G401.6 (cell line): ENCODE measurements at regions not wholly inside any gene's neighbourhood (a gene's known extent, or its start where the extent isn't known, plus 50 kb on each side); places are given as distances from the start of the nearest gene placed in this dataset.
"Not testable (repeated sequence)": the region's sequence is repeated elsewhere in the genome, so short reads cannot be mapped to it uniquely, and the experiment has no call there.

ENCODE experiments used
- FAIRE-seq: peaks from 2 replicates; lab custom pipeline; 2012; peaks lifted over from hg19 to GRCh38; lab: Jason Lieb, UNC

DNA sequence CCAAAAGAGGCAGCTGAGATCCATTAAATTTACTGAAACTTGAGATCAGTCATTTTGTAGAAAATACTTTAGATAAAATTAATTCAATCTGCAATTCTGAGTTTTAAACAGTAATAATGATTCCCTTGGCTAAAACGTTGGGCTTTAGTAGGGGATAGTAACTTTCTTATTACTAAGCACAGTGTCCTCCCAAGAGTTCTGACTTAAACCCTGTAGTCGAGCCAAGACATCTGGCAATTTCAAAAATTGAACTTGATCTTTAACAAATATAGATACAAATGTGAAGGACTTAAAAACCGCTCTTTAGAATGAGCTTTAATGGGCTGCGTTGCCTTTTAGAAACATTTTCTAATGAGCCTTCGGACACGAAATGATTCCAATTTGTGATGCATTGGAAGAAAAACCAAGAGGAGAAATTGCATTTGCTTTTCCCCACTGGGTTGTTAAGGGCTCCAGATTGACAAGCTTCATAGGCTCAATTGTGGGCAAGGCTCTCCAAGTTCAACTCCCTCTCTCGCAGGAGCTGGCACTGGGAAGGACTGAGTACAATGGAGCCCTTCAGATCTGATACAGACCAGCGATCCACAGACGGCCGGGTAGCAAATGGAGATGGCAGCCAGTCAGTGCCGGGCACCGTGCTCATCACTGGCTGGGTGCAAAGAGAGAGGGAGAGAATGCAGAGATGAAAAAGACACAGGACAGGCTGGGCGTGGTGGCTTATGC lies 921.3 kb upstream of the AUTS2 start:
- FAIRE-seq = no peak

DNA sequence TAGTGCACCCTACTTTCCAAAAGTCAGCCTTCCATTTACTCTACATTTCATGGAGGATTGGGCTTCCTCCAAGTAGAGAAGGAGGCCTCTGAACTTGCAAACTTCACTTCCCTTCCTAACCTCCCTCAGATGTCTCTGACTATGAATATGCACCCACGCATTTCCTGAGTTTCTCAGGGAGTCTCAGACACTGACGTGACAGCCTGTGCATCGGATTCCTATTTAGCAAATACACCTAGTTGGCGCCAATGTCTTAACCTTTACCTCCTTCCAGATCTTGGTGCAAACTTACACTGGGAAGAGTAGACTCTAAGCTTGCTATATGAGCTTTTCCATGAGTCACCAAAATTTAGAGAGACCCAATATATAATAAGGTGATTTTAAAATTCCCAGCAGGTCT lies 920.1 kb upstream of the AUTS2 start:
- no peak for FAIRE-seq

DNA sequence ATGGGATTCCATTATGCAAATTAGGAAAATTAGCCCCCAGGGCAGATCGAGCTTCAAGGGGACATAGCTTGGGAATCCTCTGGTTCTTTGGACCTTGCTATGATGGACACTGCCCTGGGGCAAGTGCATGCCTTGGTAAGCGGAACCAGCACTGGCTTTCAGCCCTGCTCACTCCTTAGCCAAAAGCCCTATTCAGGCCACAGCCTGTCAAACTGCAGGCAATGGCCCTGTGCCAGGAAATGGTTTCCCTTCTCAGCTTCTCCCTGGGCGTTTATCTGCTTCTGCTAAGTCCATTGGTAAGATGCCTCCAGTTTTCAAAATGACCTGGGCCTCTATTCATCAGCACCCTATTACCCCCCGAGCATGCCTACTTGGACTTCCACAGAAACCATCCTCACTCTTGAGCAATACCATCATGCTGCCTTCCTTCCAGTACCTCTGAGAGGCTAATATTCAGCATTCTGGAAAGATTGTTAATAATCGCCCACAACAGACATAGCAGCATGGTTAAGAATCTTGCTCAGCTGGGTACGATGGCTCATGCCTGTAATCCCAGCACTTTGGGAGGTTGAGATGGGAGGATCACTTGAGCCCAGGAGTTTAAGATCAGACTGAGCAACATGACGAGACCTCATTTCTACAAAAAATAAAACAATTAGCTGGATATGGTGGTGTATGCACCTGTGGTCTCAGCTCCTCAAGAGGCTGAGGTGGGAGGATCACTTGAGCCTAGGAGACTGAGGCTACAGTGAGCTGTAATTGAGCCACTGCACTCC lies 918.6 kb upstream of the AUTS2 start:
- no peak for FAIRE-seq

DNA sequence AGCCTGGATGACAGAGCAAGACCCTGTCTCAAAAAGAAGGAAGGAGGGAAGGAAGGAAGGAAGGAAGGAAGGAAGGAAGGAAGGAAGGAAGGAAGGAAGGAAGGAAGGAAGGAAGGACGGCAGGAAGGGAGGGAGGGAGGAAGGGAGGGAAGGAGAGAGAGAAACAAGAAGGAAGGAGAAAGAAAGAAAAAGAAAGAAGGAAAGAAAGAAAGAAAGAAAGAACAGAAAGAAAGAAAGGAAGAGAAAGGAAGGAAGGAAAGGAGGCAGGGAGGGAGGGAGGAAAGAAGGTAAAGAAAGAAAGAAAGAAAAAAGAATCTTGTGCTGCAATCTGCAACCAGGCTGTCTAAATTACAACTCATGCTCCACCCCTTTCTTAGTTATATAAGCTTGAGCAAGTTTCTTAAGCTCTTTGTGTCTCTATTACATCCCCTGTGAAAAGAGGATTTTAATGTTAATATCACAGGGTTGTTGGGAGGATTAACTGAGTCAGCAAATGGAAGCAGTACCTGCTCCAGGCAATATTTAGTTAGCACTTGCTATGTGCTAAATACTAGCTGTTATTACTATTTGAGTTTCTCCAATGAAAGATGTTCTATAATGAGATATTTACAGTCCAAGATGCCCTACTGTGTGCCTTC lies 917.9 kb upstream of the AUTS2 start:
- FAIRE-seq = no peak

DNA sequence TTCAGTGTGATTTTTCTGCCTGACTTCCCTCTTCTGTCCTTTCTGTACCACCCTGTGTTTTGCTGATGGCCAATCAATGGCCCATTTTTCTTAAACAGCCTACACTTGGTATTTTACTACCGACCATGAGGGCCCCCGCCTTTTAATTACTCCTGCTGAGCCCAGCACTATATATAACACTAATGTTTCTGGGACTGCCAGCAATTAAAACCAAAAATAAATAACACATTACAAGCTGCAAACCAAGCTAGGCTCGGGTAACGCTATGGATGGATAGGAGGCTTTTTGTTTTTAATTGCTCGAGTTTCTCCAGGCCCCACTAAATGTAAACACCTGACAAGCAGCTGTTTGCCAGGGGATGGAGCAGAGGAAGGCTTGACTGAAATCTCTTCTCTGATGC lies 915.4 kb upstream of the AUTS2 start:
- FAIRE-seq = no peak

DNA sequence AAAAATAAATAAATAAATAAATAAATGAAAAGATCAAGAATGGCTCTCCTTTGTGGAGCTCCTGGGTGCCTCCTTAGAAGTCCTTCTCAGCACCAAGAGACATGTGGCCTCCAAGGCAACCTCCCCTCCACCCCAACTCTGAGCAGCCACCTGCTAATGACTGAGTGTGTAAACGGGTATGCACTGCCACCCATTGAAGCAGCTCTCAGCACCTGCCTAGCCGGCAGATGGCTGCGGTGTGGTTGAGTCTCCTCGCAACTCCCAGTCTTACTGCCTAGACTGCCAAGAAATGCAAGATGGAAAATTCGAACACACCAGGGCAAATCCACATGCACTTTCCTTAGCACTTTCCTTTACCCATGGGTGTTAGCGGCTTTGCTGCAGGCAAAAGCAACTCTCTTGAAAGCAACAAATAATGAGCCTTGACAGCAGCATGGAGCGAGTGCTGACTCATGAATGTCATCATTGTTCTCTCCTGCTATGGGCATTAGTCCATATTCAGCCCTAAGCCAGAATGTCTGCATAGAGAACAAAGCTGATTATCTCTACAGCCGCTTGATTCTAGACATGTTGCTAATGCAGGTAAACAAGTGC lies 913.9 kb upstream of the AUTS2 start:
- no peak for FAIRE-seq

DNA sequence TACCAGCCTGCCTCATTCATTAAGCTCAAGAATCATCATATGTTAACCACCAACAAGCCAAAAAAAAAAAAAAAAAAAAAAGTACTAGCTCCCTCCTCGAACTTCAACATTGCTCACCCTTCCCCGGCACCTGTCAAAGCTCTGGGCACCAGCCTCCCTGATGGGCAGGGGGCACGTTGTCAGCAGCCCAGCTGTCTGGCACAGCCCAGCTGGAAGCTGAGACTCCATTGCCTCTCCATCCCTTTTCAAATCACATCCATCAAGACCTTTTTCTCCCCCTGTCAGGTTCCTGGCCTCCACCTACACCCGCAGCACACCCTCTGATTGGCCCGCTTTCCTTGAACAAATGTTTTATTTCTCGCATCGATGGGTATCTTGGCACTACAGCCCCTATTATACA lies 913.3 kb upstream of the AUTS2 start:
- FAIRE-seq = no peak

DNA sequence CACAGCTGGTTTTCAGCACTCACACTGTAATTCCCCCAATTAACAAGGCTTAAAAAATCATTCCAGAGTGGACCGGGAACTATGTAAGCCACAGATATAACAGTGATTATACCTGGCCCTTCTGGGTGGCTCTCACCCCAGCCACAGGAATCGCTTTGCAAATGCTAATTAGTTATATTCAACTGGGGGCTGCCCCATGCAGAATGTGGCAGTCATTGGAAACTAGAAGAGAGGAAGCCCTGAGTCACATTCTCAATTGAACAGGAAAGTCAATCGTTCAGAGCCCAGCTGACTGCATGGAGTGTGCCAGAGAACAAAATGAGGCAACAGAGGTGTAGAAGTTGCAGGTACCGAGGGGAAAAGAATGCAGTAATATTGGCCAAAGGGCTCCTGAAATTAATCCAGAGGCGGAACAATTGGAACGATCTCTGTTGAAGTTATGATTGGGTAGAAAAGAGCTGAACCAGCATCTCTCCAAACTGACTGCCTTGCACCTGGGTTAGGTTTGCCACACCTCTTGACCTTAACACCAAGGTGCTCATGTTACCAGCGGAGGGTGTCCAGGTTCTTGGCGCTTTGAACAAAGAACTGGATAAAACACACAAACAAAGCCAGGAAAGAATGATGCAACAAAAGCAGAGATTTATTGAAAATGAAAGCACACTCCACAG lies 909.7 kb upstream of the AUTS2 start:
- FAIRE-seq = no peak

DNA sequence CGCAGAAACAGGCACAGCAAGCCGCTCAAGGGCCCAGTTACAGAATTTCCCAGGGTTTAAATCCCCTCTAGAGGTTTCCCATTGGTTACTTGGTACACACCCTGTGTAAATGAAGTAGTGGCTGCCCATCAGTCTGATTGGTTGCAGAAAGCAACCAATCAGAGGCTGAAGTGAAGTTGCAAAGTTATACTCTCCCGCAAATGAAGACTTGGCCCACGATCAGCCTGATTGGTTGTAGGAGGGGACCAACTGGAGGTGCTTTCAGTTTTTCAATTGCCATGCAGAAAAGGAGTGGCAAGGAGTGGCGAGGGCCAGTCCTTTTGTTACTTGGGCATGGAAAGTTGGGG lies 909.2 kb upstream of the AUTS2 start:
- FAIRE-seq = no peak

DNA sequence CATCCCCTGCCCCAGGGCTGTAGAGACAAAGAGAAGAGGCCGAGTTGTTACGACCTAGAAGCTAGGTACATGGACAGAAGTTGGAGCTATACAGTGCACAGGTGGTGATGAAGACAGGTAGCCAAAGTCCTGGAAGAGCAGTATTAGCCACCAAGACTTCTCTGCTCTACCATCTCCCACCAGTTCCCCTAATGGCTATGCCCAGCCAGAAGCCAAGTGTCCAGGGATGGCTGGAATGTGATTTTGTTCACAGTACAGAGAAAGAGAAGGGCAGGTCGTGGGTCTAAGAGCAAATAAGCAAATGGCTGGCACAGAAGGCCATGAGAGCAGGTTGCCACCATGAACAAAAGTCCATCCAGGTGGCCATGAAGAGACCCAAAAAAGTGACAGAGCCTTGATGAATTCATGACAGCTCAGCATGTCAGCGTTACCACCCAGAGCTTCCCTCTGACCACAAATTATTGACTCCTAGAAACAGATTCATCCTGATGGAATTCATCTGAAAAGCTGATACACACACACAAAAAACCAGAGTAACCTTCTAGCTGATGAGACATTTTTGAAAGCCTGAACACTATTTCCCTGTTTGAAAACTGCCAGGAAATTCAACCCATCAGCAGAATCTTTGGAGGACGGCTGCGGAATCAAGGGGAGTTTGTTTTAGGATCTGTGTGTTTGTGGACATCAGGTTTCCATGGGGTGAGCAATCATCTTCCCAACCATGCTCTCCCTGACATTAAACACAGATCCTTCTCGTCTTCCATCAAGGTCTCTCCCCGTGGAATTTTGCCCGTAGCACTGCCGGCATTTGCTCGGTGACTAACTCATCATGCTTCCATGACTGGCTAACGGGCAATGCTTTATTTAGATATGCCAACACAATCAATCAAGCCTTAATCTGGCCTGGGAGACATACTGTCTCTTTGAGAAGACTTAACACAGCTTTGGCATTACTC lies 906.7 kb upstream of the AUTS2 start:
- no peak for FAIRE-seq

DNA sequence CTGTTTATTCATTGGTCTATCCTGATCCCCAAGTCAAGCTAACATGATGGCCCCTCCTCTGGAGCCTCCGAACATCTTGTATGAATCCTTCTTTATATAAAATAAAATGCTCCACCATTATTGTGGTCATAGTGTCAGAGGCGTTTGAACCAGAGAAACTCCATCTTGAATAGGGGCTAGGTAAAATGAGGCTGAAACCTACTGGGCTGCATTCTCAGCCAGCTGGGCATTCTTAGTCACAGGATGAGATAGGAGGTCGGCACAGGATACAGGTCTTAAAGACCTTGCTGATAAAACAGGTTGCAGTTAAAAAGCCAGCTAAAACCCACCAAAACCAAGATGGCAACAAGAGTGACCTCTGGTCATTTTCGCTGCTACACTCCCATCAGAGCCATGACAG lies 905.8 kb upstream of the AUTS2 start:
- no peak for FAIRE-seq

DNA sequence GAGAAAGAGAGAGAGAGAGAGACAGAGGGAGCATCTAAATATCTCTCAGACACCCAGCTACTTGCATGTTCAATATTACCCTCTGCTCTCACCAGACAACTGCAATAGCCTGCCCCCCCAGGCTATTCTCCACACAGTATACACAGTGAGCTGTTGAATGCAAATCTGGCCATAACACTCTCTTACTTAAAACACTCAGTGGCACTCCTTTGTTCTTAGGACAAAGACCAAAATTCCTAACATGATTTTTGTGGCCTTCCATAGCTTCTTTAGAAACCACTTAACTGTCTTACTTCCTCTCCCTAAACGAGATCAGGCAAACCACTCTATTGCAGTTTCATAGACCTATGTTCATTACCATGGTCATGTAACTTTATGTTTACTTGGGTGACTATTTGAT lies 903.6 kb upstream of the AUTS2 start:
- FAIRE-seq = no peak

DNA sequence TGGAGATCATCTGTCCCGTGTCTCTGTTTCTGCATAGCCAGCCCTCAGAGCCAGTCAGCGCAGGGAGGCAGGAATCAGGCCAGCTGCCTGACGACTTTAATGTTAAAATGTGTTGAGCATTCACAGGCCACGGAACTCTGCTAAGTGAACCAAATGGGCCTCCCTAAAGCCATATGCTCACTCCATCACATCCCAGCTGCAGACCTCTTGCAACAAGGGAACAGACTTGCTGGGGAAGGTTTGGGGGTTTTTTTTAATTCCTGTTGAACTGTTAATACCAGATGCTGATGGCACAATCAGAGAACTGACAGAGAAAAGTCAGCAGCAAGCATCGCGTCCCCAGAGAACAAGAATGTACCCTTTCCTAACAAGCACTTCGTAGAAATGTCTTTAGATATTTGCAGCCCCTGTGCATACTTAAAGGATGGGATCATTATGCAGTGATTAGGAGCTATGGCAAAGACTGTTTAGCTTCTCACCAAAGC lies 900.4 kb upstream of the AUTS2 start:
- no peak for FAIRE-seq

DNA sequence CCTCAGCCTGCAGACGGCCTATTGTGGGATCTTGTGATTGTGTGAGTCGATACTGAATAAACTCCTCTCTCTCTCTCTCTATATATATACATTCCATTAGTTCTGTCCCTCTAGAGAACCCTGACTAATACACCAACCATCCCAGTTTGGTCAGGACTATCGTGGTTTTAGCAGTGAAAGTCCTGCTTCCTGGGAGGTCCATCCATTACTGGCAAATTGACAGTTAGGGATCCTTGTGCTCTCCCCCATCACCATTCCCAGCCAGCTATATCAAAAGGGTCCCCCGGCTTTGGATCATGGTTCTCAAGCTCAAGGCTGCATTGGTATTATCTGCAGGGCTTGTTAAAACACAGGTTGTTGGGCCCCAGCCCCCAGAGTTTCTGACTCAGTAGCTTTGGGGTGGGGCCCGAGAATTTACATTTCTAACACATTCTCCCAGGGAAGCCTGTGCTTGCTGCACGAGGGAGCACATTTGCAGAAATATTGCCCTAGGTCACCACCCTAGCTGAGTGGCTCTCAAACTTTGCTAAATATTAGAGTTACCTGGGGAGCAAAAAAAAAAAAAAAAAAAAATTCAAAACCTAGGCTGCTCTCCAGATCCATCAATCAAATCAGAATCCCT lies 899.1 kb upstream of the AUTS2 start:
- FAIRE-seq = no peak

DNA sequence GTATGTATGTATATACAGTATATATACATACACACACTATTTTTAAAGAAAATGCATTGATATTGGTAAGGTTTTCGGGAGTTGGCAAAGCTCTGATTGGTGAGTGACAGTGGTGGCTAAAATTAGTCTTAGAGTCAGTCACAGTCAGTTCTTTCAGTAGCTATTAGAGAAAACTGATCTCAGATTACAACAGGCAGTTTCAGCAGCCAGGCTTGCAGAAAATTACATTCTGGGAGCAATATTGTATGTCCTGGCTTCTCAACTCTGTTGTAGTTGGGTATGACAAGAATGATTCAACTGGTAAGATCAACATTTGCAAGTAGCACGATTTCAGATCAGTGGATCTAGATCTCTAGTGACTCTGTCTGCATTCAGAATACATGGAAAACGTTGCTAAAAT lies 897.9 kb upstream of the AUTS2 start:
- no peak for FAIRE-seq

DNA sequence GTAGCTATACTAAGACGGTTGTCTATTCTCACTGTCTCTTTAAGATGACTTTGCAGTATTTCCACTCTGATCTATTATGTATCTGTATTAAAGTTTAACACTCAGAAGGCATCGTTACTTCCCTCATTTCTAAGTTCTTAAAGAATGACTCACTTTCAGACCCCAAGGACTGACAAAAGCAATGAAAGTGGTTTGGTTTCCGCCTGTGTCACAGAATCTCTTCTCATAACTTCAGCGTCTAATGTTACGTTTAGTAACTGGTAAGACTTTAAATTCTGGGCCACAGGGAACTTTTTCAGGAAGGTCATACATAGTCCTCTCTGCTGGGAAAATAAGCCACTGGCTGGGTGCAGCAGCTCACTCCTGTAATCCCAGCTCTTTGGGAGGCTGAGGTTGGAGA lies 892.0 kb upstream of the AUTS2 start:
- no peak for FAIRE-seq

DNA sequence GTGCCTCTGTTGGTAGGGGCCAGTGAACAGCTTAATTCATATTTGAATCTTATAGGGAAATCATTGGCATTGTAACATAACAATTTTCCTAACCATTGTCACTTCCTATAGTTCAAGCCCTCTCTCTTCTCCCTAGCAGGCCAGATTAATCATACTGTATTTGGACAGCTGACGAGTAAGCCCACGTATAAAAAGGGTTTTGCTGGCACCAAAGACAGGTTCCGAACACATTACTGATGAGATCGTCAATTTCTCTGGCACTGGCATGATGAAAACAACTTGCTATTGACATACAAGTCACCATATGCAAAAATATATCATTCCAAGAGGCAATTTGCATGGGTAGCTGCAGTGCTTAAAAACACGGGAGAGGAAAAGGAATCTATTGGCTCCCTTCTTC lies 891.1 kb upstream of the AUTS2 start:
- no peak for FAIRE-seq

DNA sequence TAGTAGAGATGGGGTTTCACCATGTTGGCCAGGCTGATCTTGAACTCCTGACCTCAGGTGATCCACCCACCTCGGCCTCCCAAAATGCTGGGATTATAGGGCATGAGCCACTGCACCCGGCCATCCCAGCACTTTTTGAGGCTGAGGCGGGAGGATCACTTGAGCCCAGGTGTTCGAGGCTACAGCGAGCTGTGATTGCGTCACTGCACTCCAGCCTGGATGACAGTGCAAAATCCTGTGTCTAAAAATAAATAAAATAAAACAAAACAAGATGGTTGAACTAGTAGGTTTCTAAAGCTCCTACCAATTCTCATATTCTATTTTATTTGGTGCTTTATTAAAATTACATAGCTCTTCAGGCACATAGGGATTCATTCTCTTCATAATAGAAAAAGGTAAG lies 890.3 kb upstream of the AUTS2 start:
- no peak for FAIRE-seq

DNA sequence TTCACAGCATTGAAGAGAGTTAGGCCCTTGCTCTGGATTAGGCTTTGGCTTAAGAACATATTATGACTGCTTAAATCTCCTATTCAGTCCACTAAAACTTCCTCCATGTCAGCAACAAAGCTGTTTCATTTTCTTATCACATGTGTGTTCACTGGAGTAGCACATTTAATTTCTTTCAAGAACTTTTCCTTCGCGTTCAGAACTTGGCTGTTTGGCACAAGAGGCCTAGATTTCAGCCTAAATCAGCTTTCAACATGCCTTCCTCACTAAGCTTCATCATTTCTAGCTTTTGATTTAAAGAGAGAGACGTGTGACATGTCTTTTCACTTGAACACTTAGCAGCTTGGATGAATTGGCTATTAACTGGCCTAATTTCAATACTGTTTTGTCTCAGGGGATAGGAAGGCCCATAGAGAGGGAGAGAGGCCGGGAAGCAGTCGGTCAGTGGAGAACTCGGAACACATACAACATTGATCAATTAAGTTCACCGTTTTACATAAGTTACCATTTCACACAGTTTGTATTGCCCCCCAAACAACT lies 885.2 kb upstream of the AUTS2 start:
- FAIRE-seq = no peak

DNA sequence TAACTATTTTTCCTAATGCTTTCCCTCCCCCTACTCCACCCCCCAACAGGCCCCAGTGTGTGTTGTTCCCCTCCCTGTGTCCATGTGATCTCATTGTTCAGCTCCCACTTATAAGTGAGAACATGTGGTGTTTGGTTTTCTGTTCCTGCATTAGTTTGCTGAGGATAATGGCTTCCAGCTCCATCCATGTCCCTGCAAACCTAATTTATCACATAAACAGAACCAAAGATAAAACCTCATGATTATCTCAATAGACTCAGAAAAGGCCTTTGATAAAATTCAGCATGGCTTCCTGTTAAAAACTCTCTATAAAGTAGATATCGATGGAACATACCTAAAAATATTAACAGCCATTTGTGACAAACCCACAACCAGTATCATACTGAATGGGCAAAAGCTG lies 884.1 kb upstream of the AUTS2 start:
- not testable (repeated sequence) for FAIRE-seq

DNA sequence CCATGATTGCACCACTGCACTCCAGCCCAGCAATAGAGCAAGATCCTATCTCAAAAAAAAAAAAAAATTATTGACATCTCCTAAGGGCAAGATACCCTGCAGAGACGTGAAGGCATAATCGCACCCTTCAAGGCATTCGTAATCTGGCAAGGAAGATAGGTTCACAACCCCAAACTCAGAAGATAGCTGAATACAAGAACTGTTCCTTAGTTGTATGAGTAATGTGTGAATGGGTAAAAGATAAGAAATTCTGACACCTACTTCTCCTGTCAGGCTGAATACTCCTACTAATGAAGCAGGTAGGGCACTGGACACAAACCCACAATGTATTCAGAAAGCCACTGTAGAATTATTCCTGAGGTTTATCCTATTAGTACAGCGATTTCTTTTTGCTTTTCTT lies 882.4 kb upstream of the AUTS2 start:
- FAIRE-seq = no peak
